Lower lobe of right lung (tissue), 2 donors: ENCODE measurements at regions not wholly inside any gene's neighbourhood (a gene's known extent, or its start where the extent isn't known, plus 50 kb on each side); places are given as distances from the start of the nearest gene placed in this dataset.

Experiments
- ATAC-seq, 2 donors: fragments of 200-7000 bp; cut with Tn5 transposase; one replicate each; pipeline ENCODE4 v1.9.1; 2020 to 2022; ENCODE audit warnings: mild to moderate bottlenecking in 2 of 2, moderate library complexity in 2 of 2
- DNase-seq: peaks from one replicate; pipeline ENCODE4 v3.0.0-alpha.2; 2020
- H3K27ac ChIP-seq: fragments of 200-600 bp; one replicate; pipeline ENCODE4 v1.8.0; 2022
- H3K27me3 ChIP-seq: fragments of 200-600 bp; one replicate; pipeline ENCODE4 v1.8.0; 2022; ENCODE audit warnings: low read depth
- H3K36me3 ChIP-seq: fragments of 200-600 bp; one replicate; pipeline ENCODE4 v1.8.0; 2022; ENCODE audit warnings: mild to moderate bottlenecking
- H3K4me1 ChIP-seq: fragments of 200-600 bp; one replicate; pipeline ENCODE4 v1.8.0; 2022
- H3K4me3 ChIP-seq: fragments of 200-600 bp; one replicate; pipeline ENCODE4 v1.8.0; 2022; ENCODE audit warnings: mild to moderate bottlenecking
- H3K9me3 ChIP-seq: fragments of 200-600 bp; one replicate; pipeline ENCODE4 v1.8.0; 2022
- intact Hi-C: fragments of 100-400 bp; cut with DNase I; formaldehyde crosslinking; loops from one replicate; pipeline ENCODE4 v1.11.0; 2022
- TF ChIP-seq, protein P1 (sequence below): fragments of 200-600 bp; IDR thresholded peaks from one replicate; pipeline ENCODE4 v1.8.0; 2022; ENCODE audit warnings: antibody characterized with exemption, mild to moderate bottlenecking
- donor health status: DM: no; HTN: yes; CAD: no; lungs with severe emphysema.

DNA sequence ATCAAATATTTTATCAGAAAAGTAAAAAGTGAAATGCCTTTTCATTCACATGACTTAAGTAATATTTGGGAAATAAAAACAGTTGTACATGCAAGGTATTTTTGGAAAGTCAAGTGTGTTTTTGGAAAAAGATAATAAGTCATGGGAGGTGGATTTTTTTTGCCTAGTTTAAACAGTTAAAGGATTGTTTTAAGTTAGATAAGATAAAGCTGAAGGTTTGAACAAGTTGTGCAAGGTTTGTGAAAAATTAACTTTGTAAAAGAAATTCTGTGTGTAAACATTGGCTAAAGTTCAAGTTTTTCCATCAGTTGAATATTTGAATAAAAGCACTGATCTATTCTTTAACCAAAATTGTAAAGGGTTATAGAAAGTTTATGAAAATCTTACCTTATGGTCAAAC is 207.9 kb upstream of the RGPD4 start:
- no peak for ATAC-seq
- Histone ChIP-seq H3K36me3 (no peaks in the 10 kb centered on the region), H3K27me3 (no peaks in the 10 kb centered on the region), H3K27ac (no peak overlapping the region), H3K4me3 (no peak overlapping the region), H3K4me1 (no peaks in the 10 kb centered on the region), H3K9me3 (no peaks in the 10 kb centered on the region)
- intact Hi-C loops, result no loop called here
- DNase-seq, result no peak
- TF ChIP-seq, protein P1, sequence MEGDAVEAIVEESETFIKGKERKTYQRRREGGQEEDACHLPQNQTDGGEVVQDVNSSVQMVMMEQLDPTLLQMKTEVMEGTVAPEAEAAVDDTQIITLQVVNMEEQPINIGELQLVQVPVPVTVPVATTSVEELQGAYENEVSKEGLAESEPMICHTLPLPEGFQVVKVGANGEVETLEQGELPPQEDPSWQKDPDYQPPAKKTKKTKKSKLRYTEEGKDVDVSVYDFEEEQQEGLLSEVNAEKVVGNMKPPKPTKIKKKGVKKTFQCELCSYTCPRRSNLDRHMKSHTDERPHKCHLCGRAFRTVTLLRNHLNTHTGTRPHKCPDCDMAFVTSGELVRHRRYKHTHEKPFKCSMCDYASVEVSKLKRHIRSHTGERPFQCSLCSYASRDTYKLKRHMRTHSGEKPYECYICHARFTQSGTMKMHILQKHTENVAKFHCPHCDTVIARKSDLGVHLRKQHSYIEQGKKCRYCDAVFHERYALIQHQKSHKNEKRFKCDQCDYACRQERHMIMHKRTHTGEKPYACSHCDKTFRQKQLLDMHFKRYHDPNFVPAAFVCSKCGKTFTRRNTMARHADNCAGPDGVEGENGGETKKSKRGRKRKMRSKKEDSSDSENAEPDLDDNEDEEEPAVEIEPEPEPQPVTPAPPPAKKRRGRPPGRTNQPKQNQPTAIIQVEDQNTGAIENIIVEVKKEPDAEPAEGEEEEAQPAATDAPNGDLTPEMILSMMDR, result no peak

DNA sequence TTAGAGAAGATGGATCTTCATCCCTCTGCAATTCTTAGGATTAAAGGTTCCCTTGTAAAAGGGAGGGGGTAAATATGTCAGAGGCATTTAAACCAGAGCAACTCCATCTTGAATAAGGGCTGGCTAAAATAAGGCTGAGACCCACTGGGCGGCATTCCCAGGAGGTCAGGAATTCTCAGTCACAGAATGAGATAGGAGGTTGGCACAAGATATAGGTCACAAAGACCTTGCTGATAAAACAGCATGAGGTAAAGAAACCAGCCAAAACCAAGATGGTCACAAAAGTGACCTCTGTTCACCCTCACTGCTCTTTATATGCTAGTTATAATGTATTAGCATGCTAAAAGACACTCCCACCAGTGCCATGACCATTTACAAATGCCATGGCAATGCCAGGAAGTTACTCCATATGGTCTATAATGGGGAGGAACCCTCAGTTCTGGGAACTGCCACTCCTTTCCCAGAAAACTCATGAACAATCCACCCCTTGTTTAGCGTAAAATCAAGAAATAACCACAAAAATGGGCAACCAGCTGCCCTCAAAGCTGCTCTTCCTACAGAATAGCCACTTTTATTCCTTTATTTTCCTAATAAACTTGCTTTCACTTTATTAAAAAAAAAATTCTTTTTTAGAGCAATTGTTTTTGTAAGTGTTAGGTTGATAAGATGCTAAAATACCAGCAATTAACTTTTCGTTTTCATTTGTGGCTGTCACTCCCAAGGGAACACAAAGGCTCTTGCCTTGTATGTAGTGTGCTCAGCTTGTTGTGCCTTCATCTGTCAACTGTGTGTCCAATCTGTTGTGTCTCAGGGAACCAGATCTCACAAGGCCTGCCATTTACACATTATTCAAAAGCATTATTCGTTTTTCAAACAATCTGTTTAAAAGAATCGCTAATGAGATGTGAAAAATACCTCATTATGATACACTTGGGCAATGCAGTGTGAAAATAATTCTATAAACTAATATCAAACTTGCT is 205.2 kb upstream of the RGPD4 start:
- intact Hi-C loops, result no loop called here
- H3K9me3 ChIP-seq, result no peaks in the 10 kb centered on the region
- ATAC-seq (no peak), DNase-seq (no peak)
- no peaks in the 10 kb centered on the region for H3K36me3 ChIP-seq
- no peaks in the 10 kb centered on the region for H3K27me3 ChIP-seq
- TF ChIP-seq, protein P1, result no peak
- H3K4me3 ChIP-seq, result no peak overlapping the region
- no peak overlapping the region for H3K27ac ChIP-seq
- H3K4me1 ChIP-seq, result no peaks in the 10 kb centered on the region

DNA sequence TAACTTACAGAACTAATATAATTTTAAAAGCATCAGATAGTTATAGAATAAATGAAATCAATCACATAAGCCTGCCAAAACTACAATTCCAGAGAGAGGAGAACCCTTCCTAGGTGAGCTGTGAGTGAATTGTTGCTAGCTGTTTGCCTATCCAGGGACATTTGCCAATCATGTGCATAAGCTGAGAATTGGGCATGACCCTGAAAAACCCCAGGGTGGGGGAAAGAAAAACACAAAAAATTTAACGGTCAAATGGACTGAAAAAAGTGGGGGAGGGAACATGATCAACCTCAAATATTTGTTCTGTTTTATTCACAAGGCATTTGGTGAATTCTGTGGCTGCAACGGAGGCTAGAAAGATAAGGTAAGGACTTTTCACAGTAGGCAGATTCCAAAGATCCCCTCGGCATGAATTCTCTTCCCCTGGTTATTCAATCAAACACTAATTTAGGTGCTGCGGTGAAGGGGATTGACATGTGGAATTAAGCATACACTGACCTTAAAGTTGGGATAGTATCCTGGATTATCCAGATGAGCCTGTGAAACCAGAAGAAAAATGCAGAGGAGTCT is 203.9 kb upstream of the RGPD4 start:
- no peaks in the 10 kb centered on the region for H3K36me3 ChIP-seq
- ATAC-seq (no peak), DNase-seq (no peak)
- no peaks in the 10 kb centered on the region for H3K4me1 ChIP-seq
- intact Hi-C loops, result no loop called here
- no peak overlapping the region for H3K4me3 ChIP-seq
- peaks cover 11% of the 10 kb centered on the region for H3K9me3 ChIP-seq
- H3K27ac ChIP-seq, result no peak overlapping the region
- TF ChIP-seq, protein P1, result no peak
- H3K27me3 ChIP-seq, result no peaks in the 10 kb centered on the region

DNA sequence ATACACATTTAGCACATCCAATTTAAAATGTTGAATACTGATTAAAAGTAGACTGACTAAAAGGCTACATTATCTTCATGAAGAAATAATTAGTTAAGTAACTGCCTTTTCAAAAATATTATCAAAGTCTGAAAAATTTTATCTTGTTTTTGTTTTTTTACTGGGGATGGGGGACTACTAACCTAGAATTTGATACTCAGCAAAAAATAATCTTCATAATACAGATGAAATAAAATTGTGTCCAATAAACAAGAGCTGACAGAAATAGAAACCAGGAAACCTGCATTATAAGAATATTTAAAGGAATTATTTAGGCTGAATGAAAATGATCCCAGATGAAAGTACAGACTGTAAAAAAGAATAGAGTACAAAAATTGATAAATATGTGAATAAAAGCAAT is 200.7 kb upstream of the RGPD4 start:
- Histone ChIP-seq H3K36me3 (no peaks in the 10 kb centered on the region), H3K9me3 (peaks cover 16% of the 10 kb centered on the region), H3K27ac (no peak overlapping the region), H3K4me3 (no peak overlapping the region), H3K27me3 (no peaks in the 10 kb centered on the region), H3K4me1 (no peaks in the 10 kb centered on the region)
- TF ChIP-seq, protein P1, result no peak
- DNase-seq (no peak), ATAC-seq (no peak)
- intact Hi-C loops, result no loop called here

DNA sequence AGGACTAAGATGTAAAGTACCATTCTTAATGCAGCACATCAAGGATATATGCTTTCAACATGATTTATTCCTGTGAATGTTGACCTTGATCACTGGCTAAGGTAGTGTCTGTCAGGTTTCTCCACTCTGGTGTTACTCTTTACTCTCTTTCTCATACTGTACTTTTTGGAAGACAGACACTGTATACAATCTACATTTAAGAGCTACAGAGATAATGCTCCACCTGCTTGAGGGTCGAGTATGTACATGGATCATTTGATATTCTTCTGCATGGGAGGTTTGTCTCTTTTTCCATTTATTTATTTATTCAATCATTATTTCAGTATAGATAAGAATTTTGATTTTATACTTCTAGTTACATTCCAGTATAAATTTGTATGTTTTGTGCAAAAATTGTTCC is 199.5 kb upstream of the RGPD4 start:
- intact Hi-C loops, result no loop called here
- no peaks in the 10 kb centered on the region for H3K36me3 ChIP-seq
- H3K27me3 ChIP-seq, result no peaks in the 10 kb centered on the region
- H3K27ac ChIP-seq, result no peak overlapping the region
- TF ChIP-seq, protein P1, result no peak
- H3K9me3 ChIP-seq, result peaks cover 16% of the 10 kb centered on the region
- DNase-seq (no peak), ATAC-seq (no peak)
- H3K4me3 ChIP-seq, result no peak overlapping the region
- H3K4me1 ChIP-seq, result no peaks in the 10 kb centered on the region
